GM18511 (cell line): ENCODE measurements at regions not wholly inside any gene's neighbourhood (a gene's known extent, or its start where the extent isn't known, plus 50 kb on each side); places are given as distances from the start of the nearest gene placed in this dataset.
"Not testable (repeated sequence)": the region's sequence is repeated elsewhere in the genome, so short reads cannot be mapped to it uniquely, and the experiment has no call there.

Experiments used
- ATAC-seq: cut with Tn5 transposase; IDR thresholded peaks from one replicate; pipeline ENCODE4 v1.9.1; 2021; ENCODE audit warnings: mild to moderate bottlenecking, moderate library complexity; ENCODE audit not compliant: unreplicated experiment

- ATAC-seq: not testable (repeated sequence)
Observed at GRCh38 chr3:178141305-178141684, 394.9 kb upstream of the KCNMB2 start.

- no peak for ATAC-seq
Observed at GRCh38 chr3:178146406-178146831, 389.8 kb upstream of the KCNMB2 start.

GRCh38 chr3:178147001-178147400 lies 389.2 kb upstream of the KCNMB2 start:
- no peak for ATAC-seq

GRCh38 chr3:178152031-178152806 lies 384.0 kb upstream of the KCNMB2 start:
- ATAC-seq: no peak

- no peak for ATAC-seq
Observed at GRCh38 chr3:178152988-178153387, 383.2 kb upstream of the KCNMB2 start.

GRCh38 chr3:178155521-178155920 lies 380.7 kb upstream of the KCNMB2 start:
- ATAC-seq: no peak

- ATAC-seq: no peak
Observed at GRCh38 chr3:178156301-178156700, 379.9 kb upstream of the KCNMB2 start.

GRCh38 chr3:178159691-178160220 lies 376.5 kb upstream of the KCNMB2 start:
- no peak for ATAC-seq

GRCh38 chr3:178169421-178169820 lies 366.8 kb upstream of the KCNMB2 start:
- ATAC-seq: no peak

GRCh38 chr3:178170698-178171535 lies 365.3 kb upstream of the KCNMB2 start:
- no peak for ATAC-seq

GRCh38 chr3:178172121-178172520 lies 364.1 kb upstream of the KCNMB2 start:
- ATAC-seq: no peak

GRCh38 chr3:178174201-178174915 lies 361.9 kb upstream of the KCNMB2 start:
- no peak for ATAC-seq

GRCh38 chr3:178181088-178181487 lies 355.1 kb upstream of the KCNMB2 start:
- ATAC-seq: no peak

- no peak for ATAC-seq
Observed at GRCh38 chr3:178181784-178182183, 354.5 kb upstream of the KCNMB2 start.

GRCh38 chr3:178182337-178182779 lies 353.9 kb upstream of the KCNMB2 start:
- ATAC-seq: no peak

- no peak for ATAC-seq
Observed at GRCh38 chr3:178184833-178185232, 351.4 kb upstream of the KCNMB2 start.

GRCh38 chr3:178186666-178187065 lies 349.6 kb upstream of the KCNMB2 start:
- no peak for ATAC-seq

GRCh38 chr3:178189854-178190253 lies 346.4 kb upstream of the KCNMB2 start:
- ATAC-seq: no peak

GRCh38 chr3:178193846-178194245 lies 342.4 kb upstream of the KCNMB2 start:
- no peak for ATAC-seq

GRCh38 chr3:178194539-178194938 lies 341.7 kb upstream of the KCNMB2 start:
- no peak for ATAC-seq

- peak; percentile 81 for ATAC-seq
Observed at GRCh38 chr3:178195824-178196223, 340.4 kb upstream of the KCNMB2 start.
